ENCODE measurements at regions not wholly inside any gene's neighbourhood (a gene's known extent, or its start where the extent isn't known, plus 50 kb on each side); places are given as distances from the start of the nearest gene placed in this dataset.

GRCh38 chr5:102089883-102090282, 206.2 kb downstream of the SLCO4C1 start:
- no TSS peak for BruUV-seq (replicated peaks)
- Histone ChIP-seq H3K79me2 (ENCODE audit: insufficient read depth, low read length) (no peaks in the 10 kb centered on the region), H3K4me1 (ENCODE audit: insufficient read depth, low read length) (peaks cover 8% of the 10 kb centered on the region), H3K4me2 (ENCODE audit: low read depth, low read length) (no peak overlapping the region), H3K36me3 (replicated peaks in 1 of 2; ENCODE audit: control insufficient read depth in 1 of 2, insufficient read depth in 2 of 2, low read length in 2 of 2) (no peaks in the 10 kb centered on the region), H4K20me1 (ENCODE audit: insufficient read depth, low read length) (no peaks in the 10 kb centered on the region), H3K4me3 (replicated peaks in 1 of 3; ENCODE audit: insufficient read depth in 1 of 3, low read depth in 2 of 3, low read length in 3 of 3) (no peak overlapping the region), H3K9me3 (ENCODE audit: low read length) (no peaks in the 10 kb centered on the region), H2AFZ (ENCODE audit: low read length) (no peak overlapping the region), H3K27ac (ENCODE audit: extremely low read length, insufficient read depth, low read length) (no peak overlapping the region), H3K9ac (ENCODE audit: insufficient read depth, low read depth, low read length) (no peak overlapping the region), H3K27me3 (ENCODE audit: control insufficient read depth in 1 of 2, insufficient read depth in 2 of 2, low read length in 2 of 2) (no peaks in the 10 kb centered on the region; a peak in 1 of 5 replicates)
- in situ Hi-C loops (cut with HindIII; ENCODE audit: extremely low pct_ligation_motif_present, low pct_unique_long_range_greater_than_20kb) (loop anchor here (5.0 kb wide), 1 partner anchor 62 kb away; no protein-coding TSS in a partner anchor), intact Hi-C loops (cut with micrococcal nuclease; ENCODE audit: unreplicated experiment) (loop anchor here (1.0 to 2.0 kb wide), 2 partner anchors 63 to 148 kb away; no protein-coding TSS in a partner anchor)
- CTCF ChIA-PET (ENCODE audit: low intra/inter-chr PET ratio, low total read pairs) = no interaction called here
- no peak for FAIRE-seq
- WGBS (ENCODE audit: low lambda C conversion rate) = 89% methylated on average over 2 of the region's 2 CpGs
- ATAC-seq = no peak
- no peak for DNase-seq (ENCODE audit: low spot score)
- POLR2A ChIA-PET = no interaction called here
- TF ChIP-seq ZNF788 (CRISPR knock-in tag; IDR thresholded peaks at IDR 0.05; ENCODE audit: borderline replicate concordance) (no peak), ZNF644 (CRISPR knock-in tag; IDR thresholded peaks at IDR 0.05; ENCODE audit: low read depth) (no peak), ZNF468 (CRISPR knock-in tag; IDR thresholded peaks at IDR 0.05) (no peak), SMARCC2 (IDR thresholded peaks at IDR 0.05) (no peak), ZNF17 (CRISPR knock-in tag; IDR thresholded peaks at IDR 0.05) (no peak), ZNF547 (CRISPR knock-in tag; IDR thresholded peaks at IDR 0.05) (no peak), MAFK (conservative IDR thresholded peaks at IDR 0.05 in 1 of 2, IDR thresholded peaks at IDR 0.05 in 1 of 2; ENCODE audit: low read length in 2 of 2) (no peak), ZNF513 (CRISPR knock-in tag; conservative IDR thresholded peaks at IDR 0.05) (no peak), ZMYM3 (CRISPR knock-in tag; IDR thresholded peaks at IDR 0.05) (no peak), ZNF724P (CRISPR knock-in tag; IDR thresholded peaks at IDR 0.05; ENCODE audit: borderline replicate concordance) (no peak), DR1 (CRISPR knock-in tag; IDR thresholded peaks at IDR 0.05) (no peak), ZNF501 (CRISPR knock-in tag; IDR thresholded peaks at IDR 0.05) (no peak), FOSL2 (CRISPR knock-in tag; IDR thresholded peaks at IDR 0.05) (no peak), ZNF333 (CRISPR knock-in tag; IDR thresholded peaks at IDR 0.05; ENCODE audit: borderline replicate concordance) (no peak)
- TF ChIP-seq, protein P1, sequence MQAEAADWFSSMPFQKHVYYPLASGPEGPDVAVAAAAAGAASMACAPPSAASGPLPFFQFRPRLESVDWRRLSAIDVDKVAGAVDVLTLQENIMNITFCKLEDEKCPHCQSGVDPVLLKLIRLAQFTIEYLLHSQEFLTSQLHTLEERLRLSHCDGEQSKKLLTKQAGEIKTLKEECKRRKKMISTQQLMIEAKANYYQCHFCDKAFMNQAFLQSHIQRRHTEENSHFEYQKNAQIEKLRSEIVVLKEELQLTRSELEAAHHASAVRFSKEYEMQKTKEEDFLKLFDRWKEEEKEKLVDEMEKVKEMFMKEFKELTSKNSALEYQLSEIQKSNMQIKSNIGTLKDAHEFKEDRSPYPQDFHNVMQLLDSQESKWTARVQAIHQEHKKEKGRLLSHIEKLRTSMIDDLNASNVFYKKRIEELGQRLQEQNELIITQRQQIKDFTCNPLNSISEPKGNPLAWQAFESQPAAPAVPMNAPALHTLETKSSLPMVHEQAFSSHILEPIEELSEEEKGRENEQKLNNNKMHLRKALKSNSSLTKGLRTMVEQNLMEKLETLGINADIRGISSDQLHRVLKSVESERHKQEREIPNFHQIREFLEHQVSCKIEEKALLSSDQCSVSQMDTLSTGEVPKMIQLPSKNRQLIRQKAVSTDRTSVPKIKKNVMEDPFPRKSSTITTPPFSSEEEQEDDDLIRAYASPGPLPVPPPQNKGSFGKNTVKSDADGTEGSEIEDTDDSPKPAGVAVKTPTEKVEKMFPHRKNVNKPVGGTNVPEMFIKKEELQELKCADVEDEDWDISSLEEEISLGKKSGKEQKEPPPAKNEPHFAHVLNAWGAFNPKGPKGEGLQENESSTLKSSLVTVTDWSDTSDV (CRISPR knock-in tag; IDR thresholded peaks at IDR 0.05) = no peak
- TF ChIP-seq, protein P2, sequence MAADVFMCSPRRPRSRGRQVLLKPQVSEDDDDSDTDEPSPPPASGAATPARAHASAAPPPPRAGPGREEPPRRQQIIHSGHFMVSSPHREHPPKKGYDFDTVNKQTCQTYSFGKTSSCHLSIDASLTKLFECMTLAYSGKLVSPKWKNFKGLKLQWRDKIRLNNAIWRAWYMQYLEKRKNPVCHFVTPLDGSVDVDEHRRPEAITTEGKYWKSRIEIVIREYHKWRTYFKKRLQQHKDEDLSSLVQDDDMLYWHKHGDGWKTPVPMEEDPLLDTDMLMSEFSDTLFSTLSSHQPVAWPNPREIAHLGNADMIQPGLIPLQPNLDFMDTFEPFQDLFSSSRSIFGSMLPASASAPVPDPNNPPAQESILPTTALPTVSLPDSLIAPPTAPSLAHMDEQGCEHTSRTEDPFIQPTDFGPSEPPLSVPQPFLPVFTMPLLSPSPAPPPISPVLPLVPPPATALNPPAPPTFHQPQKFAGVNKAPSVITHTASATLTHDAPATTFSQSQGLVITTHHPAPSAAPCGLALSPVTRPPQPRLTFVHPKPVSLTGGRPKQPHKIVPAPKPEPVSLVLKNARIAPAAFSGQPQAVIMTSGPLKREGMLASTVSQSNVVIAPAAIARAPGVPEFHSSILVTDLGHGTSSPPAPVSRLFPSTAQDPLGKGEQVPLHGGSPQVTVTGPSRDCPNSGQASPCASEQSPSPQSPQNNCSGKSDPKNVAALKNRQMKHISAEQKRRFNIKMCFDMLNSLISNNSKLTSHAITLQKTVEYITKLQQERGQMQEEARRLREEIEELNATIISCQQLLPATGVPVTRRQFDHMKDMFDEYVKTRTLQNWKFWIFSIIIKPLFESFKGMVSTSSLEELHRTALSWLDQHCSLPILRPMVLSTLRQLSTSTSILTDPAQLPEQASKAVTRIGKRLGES (CRISPR knock-in tag; IDR thresholded peaks at IDR 0.05; ENCODE audit: borderline replicate concordance) = no peak
- TF ChIP-seq, protein P3, sequence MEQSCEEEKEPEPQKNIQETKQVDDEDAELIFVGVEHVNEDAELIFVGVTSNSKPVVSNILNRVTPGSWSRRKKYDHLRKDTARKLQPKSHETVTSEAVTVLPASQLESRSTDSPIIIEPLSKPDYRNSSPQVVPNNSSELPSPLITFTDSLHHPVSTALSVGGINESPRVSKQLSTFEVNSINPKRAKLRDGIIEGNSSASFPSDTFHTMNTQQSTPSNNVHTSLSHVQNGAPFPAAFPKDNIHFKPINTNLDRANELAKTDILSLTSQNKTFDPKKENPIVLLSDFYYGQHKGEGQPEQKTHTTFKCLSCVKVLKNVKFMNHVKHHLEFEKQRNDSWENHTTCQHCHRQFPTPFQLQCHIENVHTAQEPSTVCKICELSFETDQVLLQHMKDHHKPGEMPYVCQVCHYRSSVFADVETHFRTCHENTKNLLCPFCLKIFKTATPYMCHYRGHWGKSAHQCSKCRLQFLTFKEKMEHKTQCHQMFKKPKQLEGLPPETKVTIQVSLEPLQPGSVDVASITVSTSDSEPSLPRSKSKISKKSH (CRISPR knock-in tag; IDR thresholded peaks at IDR 0.05; ENCODE audit: borderline replicate concordance) = no peak
